Endothelial cell (in vitro differentiated cells): ENCODE measurements at regions not wholly inside any gene's neighbourhood (a gene's known extent, or its start where the extent isn't known, plus 50 kb on each side); places are given as distances from the start of the nearest gene placed in this dataset.
"Not testable (repeated sequence)": the region's sequence is repeated elsewhere in the genome, so short reads cannot be mapped to it uniquely, and the experiment has no call there.

ENCODE experiments used
- DNase-seq: peaks from one replicate; pipeline ENCODE4 v3.0.0; 2021; ENCODE audit warnings: low spot score
- H3K27ac Mint-ChIP-seq: one replicate; pipeline ENCODE4 v1.8.0; 2021; ENCODE audit warnings: mixed read lengths, inconsistent platforms; ENCODE audit not compliant: unreplicated experiment
- H3K27me3 Mint-ChIP-seq: one replicate; pipeline ENCODE4 v1.8.0; 2021; ENCODE audit warnings: mild to moderate bottlenecking, moderate library complexity, mixed read lengths, inconsistent platforms; ENCODE audit not compliant: unreplicated experiment
- H3K36me3 Mint-ChIP-seq: one replicate; pipeline ENCODE4 v1.8.0; 2021; ENCODE audit warnings: mild to moderate bottlenecking, low read depth, mixed read lengths, inconsistent platforms; ENCODE audit not compliant: unreplicated experiment
- H3K4me1 Mint-ChIP-seq: one replicate; pipeline ENCODE4 v1.8.0; 2021; ENCODE audit warnings: mild to moderate bottlenecking, mixed read lengths, inconsistent platforms; ENCODE audit not compliant: unreplicated experiment
- H3K4me3 Mint-ChIP-seq: one replicate; pipeline ENCODE4 v1.8.0; 2021; ENCODE audit warnings: mild to moderate bottlenecking, mixed read lengths, inconsistent platforms; ENCODE audit not compliant: unreplicated experiment
- H3K9me3 Mint-ChIP-seq: one replicate; pipeline ENCODE4 v1.8.0; 2021; ENCODE audit warnings: mixed read lengths, inconsistent platforms; ENCODE audit not compliant: unreplicated experiment
- CTCF ChIP-seq: fragments of 200-600 bp; sonication (generic); IDR thresholded peaks from one replicate; pipeline ENCODE4 v1.5.0; 2021; ENCODE audit warnings: antibody characterized with exemption; ENCODE audit not compliant: unreplicated experiment

GRCh38 chr2:186423481-186423880, 62.6 kb upstream of the ZC3H15 start:
- H3K4me1 Mint-ChIP-seq = no peaks in the 10 kb centered on the region

GRCh38 chr2:186424265-186424664, 61.8 kb upstream of the ZC3H15 start:
- no peak for TF ChIP-seq CTCF
- no peaks in the 10 kb centered on the region for H3K36me3 Mint-ChIP-seq
- no peaks in the 10 kb centered on the region for H3K27me3 Mint-ChIP-seq
- no peak for DNase-seq
- H3K4me3 Mint-ChIP-seq = no peak overlapping the region
- H3K27ac Mint-ChIP-seq = no peak overlapping the region
- H3K9me3 Mint-ChIP-seq = no peaks in the 10 kb centered on the region
- no peaks in the 10 kb centered on the region for H3K4me1 Mint-ChIP-seq

More at GRCh38 chr2:186423481-186423880, 62.6 kb upstream of the ZC3H15 start:
- DNase-seq = no peak
- Mint-ChIP-seq H3K27ac (no peak overlapping the region), H3K9me3 (no peaks in the 10 kb centered on the region), H3K36me3 (no peaks in the 10 kb centered on the region), H3K4me3 (no peak overlapping the region), H3K27me3 (no peaks in the 10 kb centered on the region)
- no peak for TF ChIP-seq CTCF

DNA sequence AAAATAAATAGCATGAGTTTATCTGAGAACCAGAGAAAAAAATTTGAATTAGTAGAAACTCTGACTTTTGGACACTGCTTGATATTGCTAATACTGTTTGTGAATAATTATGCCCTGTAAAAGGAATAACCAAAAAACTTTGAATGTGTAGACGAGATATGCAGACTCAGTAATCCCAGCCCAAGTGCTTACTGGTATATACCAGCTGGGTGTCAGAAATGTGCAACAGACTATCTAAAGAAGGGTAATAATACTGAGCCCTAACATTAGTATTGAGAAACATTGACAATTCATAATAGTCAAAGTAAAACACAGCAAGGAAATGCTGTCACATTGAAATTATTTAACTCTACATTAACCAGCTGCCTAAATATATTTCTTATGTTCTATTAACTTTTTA, 60.5 kb upstream of the ZC3H15 start:
- Mint-ChIP-seq H3K4me1 (no peaks in the 10 kb centered on the region), H3K9me3 (no peaks in the 10 kb centered on the region), H3K4me3 (no peak overlapping the region), H3K27ac (no peak overlapping the region), H3K27me3 (no peaks in the 10 kb centered on the region), H3K36me3 (no peaks in the 10 kb centered on the region)
- TF ChIP-seq CTCF = no peak
- DNase-seq = no peak

- Mint-ChIP-seq H3K4me3 (no peak overlapping the region), H3K27me3 (no peaks in the 10 kb centered on the region), H3K9me3 (no peaks in the 10 kb centered on the region), H3K4me1 (no peaks in the 10 kb centered on the region), H3K27ac (no peak overlapping the region), H3K36me3 (no peaks in the 10 kb centered on the region)
- no peak for DNase-seq
- TF ChIP-seq CTCF = no peak
Observed at GRCh38 chr2:186426153-186427016, 59.7 kb upstream of the ZC3H15 start.

GRCh38 chr2:186427017-186427350, 59.1 kb upstream of the ZC3H15 start:
- H3K27ac Mint-ChIP-seq, DNase-seq, H3K4me1 Mint-ChIP-seq, H3K36me3 Mint-ChIP-seq, H3K9me3 Mint-ChIP-seq, H3K4me3 Mint-ChIP-seq, H3K27me3 Mint-ChIP-seq: not testable (repeated sequence)
